Upper lobe of left lung (tissue), 6 donors: ENCODE measurements at regions not wholly inside any gene's neighbourhood (a gene's known extent, or its start where the extent isn't known, plus 50 kb on each side); places are given as distances from the start of the nearest gene placed in this dataset.
A peak's percentile ranks its signal among the peaks of the same experiment; 100 is the strongest.

Experiments used
- ATAC-seq, 2 donors: fragments of 200-7000 bp; cut with Tn5 transposase; one replicate each; pipeline ENCODE4 v1.9.1; 2022; ENCODE audit warnings: mild to moderate bottlenecking in 2 of 2, moderate library complexity in 2 of 2; ENCODE audit not compliant: low FRiP score in 2 of 2
- DNase-seq, 2 donors: peaks; one replicate each; pipeline ENCODE4 v3.0.0-alpha.2; 2019 to 2020
- H3K27ac ChIP-seq, 4 donors: fragments of 200-600 bp; sonication (generic); one replicate each; pipeline ENCODE4 v1.5.1; 2016 to 2019
- H3K27me3 ChIP-seq, 4 donors: fragments of 200-600 bp; sonication (generic); one replicate each; pipeline ENCODE4 v1.5.1; 2017 to 2019
- H3K36me3 ChIP-seq, 4 donors: fragments of 200-600 bp; sonication (generic); one replicate each; pipeline ENCODE4 v1.5.1; 2016 to 2019
- H3K4me1 ChIP-seq, 4 donors: fragments of 200-600 bp; sonication (generic); one replicate each; pipeline ENCODE4 v1.5.1; 2018 to 2019
- H3K4me3 ChIP-seq, 4 donors: fragments of 200-600 bp; sonication (generic); one replicate each; pipeline ENCODE4 v1.5.1; 2017 to 2019; ENCODE audit warnings: mild to moderate bottlenecking in 2 of 4, moderate library complexity in 1 of 4
- H3K9me3 ChIP-seq, 4 donors: fragments of 200-600 bp; sonication (generic); one replicate each; pipeline ENCODE4 v1.5.1; 2018 to 2019
- CTCF ChIP-seq, 6 experiments: fragments of 450-650 bp in 4 of 6; fragments of 200-600 bp in 2 of 6; sonication (generic) in 2 of 6; IDR thresholded peaks; one replicate each; pipeline ENCODE4 v1.5.1; 2016 to 2019; ENCODE audit warnings: antibody characterized with exemption in 6 of 6
- EP300 ChIP-seq, 4 donors: sonication (generic); formaldehyde crosslinking; IDR thresholded peaks; one replicate each; pipeline ENCODE4 v1.5.1; 2017; ENCODE audit warnings: antibody characterized with exemption in 4 of 4, control low read depth in 2 of 4
- POLR2A ChIP-seq, 4 donors: fragments of 450-650 bp; IDR thresholded peaks; one replicate each; pipeline ENCODE4 v1.5.1; 2016 to 2017; ENCODE audit warnings: antibody characterized with exemption in 4 of 4, mild to moderate bottlenecking in 2 of 4
- POLR2AphosphoS5 ChIP-seq, 2 donors: sonication (generic); formaldehyde crosslinking; IDR thresholded peaks; one replicate each; pipeline ENCODE4 v1.5.1; 2017; ENCODE audit warnings: antibody characterized with exemption in 2 of 2
- WGBS, 2 donors: methylation state at CpG; one replicate each; pipeline ENCODE4 v1.1.5; 2017 to 2018; 5-methylcytosine and 5-hydroxymethylcytosine counted together
- donor health status: DM: no; HTN: no; CAD: no; lungs with moderate emphysema.
- donor health status: DM: no; HTN: yes; CAD: no; lungs with severe emphysema.

- no peaks in the 10 kb centered on the region for H3K9me3 ChIP-seq
- ATAC-seq (no peak), DNase-seq (no peak)
- H3K27me3 ChIP-seq: no peaks in the 10 kb centered on the region
- H3K36me3 ChIP-seq: no peaks in the 10 kb centered on the region
- TF ChIP-seq POLR2AphosphoS5 (IDR thresholded peaks at IDR 0.05) (no peak), CTCF (IDR thresholded peaks at IDR 0.05) (no peak), EP300 (IDR thresholded peaks at IDR 0.05) (no peak), POLR2A (IDR thresholded peaks at IDR 0.05) (no peak)
- H3K4me1 ChIP-seq: no peaks in the 10 kb centered on the region
- no peak overlapping the region for H3K4me3 ChIP-seq
- WGBS, 2 donors: 75 to 76% methylated on average over 11 to 12 of the region's 12 CpGs
- H3K27ac ChIP-seq: no peak overlapping the region
Observed at GRCh38 chr10:3347413-3348182, 175.0 kb upstream of the PITRM1 start.

DNA sequence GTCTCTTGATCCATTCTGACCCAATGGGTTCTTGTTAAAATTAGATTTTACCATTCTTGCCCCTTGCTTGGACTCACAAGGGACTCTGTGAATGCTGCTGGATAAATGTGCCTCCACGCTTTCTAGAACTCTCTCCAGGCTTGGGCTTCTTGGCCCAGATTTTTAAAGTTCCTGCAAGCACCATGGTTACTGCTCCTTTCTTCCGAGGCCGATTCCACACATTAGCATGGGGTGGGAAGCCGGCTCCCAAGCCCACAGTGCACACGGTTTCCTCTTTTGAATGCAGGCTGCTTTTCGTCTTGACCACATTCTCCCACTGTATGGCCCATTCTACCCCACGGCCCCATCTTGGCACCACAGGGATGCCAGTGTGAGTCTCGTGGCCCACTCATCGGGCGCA is 174.3 kb upstream of the PITRM1 start:
- 98% methylated on average over 10 of the region's 10 CpGs for WGBS, 2 donors
- Histone ChIP-seq H3K9me3 (no peaks in the 10 kb centered on the region), H3K4me3 (no peak overlapping the region), H3K27me3 (no peaks in the 10 kb centered on the region), H3K27ac (no peak overlapping the region), H3K4me1 (no peaks in the 10 kb centered on the region), H3K36me3 (no peaks in the 10 kb centered on the region)
- DNase-seq (no peak), ATAC-seq (peak in 1 of 2 donors; percentile 19)
- no peak for TF ChIP-seq POLR2A (IDR thresholded peaks at IDR 0.05)
- TF ChIP-seq POLR2AphosphoS5 (IDR thresholded peaks at IDR 0.05): no peak
- no peak for TF ChIP-seq CTCF (IDR thresholded peaks at IDR 0.05)
- TF ChIP-seq EP300 (IDR thresholded peaks at IDR 0.05): no peak

- 89 to 96% methylated on average over 3 of the region's 3 CpGs for WGBS, 2 donors
Observed at GRCh38 chr10:3342771-3343170, 170.2 kb upstream of the PITRM1 start.

DNA sequence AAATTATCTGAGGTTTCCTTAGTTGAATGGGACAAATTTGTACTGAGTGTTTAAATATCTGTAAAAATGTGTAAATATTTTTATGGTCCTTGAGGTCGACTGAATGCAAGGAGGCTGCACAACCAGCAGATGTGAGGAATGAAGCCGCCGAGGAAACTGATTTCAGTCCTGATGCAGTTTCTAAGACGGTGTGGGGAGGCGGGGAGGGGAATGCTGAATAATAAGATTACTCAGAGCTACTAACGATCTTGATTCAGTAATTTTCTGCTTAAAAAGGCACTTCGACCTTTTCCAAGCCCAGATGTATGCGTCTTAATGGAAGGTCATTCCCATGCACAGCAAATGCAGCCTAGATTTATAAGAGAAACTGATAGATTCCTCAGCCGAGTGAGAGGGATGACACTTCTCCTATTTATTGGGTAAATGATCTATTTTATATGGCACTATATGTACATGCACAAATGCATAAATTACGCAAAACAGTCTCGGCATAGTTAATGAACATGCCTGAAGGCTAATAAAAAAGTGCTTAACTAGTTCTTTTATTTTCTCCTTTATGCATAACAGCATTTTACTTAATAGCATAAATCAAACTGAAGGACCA is 167.6 kb upstream of the PITRM1 start:
- Histone ChIP-seq H3K27me3 (no peaks in the 10 kb centered on the region), H3K27ac (no peak overlapping the region), H3K9me3 (no peaks in the 10 kb centered on the region), H3K4me1 (no peaks in the 10 kb centered on the region), H3K36me3 (no peaks in the 10 kb centered on the region), H3K4me3 (no peak overlapping the region)
- WGBS, 2 donors: 74 to 80% methylated on average over 11 of the region's 11 CpGs
- ATAC-seq: no peak
- TF ChIP-seq EP300 (IDR thresholded peaks at IDR 0.05) (no peak), POLR2A (IDR thresholded peaks at IDR 0.05) (no peak), POLR2AphosphoS5 (IDR thresholded peaks at IDR 0.05) (no peak), CTCF (IDR thresholded peaks at IDR 0.05) (no peak)
- DNase-seq: no peak

More at GRCh38 chr10:3342771-3343170, 170.2 kb upstream of the PITRM1 start:
- H3K4me3 ChIP-seq: no peak overlapping the region
- DNase-seq (no peak), ATAC-seq (no peak)
- H3K4me1 ChIP-seq: no peaks in the 10 kb centered on the region
- TF ChIP-seq CTCF (IDR thresholded peaks at IDR 0.05): no peak
- no peak for TF ChIP-seq POLR2A (IDR thresholded peaks at IDR 0.05)
- no peak for TF ChIP-seq POLR2AphosphoS5 (IDR thresholded peaks at IDR 0.05)
- no peak for TF ChIP-seq EP300 (IDR thresholded peaks at IDR 0.05)
- H3K9me3 ChIP-seq: no peaks in the 10 kb centered on the region
- H3K36me3 ChIP-seq: no peaks in the 10 kb centered on the region
- no peak overlapping the region for H3K27ac ChIP-seq
- H3K27me3 ChIP-seq: no peaks in the 10 kb centered on the region
